ENCODE measurements at regions not wholly inside any gene's neighbourhood (a gene's known extent, or its start where the extent isn't known, plus 50 kb on each side); places are given as distances from the start of the nearest gene placed in this dataset.

DNA sequence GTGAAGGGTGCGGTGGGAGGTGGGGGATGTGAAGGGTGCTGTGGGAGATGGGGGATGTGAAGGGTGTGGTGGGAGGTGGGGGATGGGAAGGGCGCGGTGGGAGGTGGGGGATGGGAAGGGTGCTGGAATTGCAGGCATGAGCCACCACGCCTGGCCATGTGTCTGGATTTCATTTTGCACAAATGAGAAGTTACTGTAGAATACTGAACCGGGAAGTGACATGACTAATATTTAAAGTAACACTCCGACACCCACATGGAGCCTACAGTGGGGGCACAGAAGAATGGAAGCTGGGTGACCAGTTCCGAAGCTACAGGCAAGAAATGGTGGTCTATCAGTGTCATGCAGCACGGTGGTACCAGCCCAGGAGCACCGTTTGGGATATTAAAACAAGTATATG is 69.9 kb upstream of the SPTLC1 start:
- no peak overlapping the region for H3K27ac ChIP-seq (ENCODE audit: low read depth, low read length, poor library complexity, severe bottlenecking)
- no peaks in the 10 kb centered on the region for H3K36me3 ChIP-seq (ENCODE audit: insufficient read depth, low read length, poor library complexity, severe bottlenecking)
- intact Hi-C loops (cut with micrococcal nuclease; ENCODE audit: unreplicated experiment) = no loop called here
- H3K4me1 ChIP-seq (ENCODE audit: insufficient read depth, low read length, poor library complexity, severe bottlenecking) = peaks cover 9% of the 10 kb centered on the region
- TF ChIP-seq, protein P1, sequence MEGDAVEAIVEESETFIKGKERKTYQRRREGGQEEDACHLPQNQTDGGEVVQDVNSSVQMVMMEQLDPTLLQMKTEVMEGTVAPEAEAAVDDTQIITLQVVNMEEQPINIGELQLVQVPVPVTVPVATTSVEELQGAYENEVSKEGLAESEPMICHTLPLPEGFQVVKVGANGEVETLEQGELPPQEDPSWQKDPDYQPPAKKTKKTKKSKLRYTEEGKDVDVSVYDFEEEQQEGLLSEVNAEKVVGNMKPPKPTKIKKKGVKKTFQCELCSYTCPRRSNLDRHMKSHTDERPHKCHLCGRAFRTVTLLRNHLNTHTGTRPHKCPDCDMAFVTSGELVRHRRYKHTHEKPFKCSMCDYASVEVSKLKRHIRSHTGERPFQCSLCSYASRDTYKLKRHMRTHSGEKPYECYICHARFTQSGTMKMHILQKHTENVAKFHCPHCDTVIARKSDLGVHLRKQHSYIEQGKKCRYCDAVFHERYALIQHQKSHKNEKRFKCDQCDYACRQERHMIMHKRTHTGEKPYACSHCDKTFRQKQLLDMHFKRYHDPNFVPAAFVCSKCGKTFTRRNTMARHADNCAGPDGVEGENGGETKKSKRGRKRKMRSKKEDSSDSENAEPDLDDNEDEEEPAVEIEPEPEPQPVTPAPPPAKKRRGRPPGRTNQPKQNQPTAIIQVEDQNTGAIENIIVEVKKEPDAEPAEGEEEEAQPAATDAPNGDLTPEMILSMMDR (conservative IDR thresholded peaks at IDR 0.05; ENCODE audit: low read depth, low read length) = no peak
- no peak for TF ChIP-seq EZH2 (IDR thresholded peaks at IDR 0.05; ENCODE audit: borderline replicate concordance, low read depth, low read length, poor library complexity, severe bottlenecking)
- H3K27me3 ChIP-seq (replicated peaks; ENCODE audit: insufficient read depth, low read depth, low read length, poor library complexity) = no peaks in the 10 kb centered on the region
- BruUV-seq (replicated peaks) = no TSS peak
- ChIA-PET CTCF (no interaction called here), POLR2A (ENCODE audit: low non-redundant PET) (no interaction called here)
- no peaks in the 10 kb centered on the region for H3K9me3 ChIP-seq (ENCODE audit: low read depth, low read length, poor library complexity, severe bottlenecking)
- DNase-seq (ENCODE audit: low spot score) = no peak
- H3K4me3 ChIP-seq (ENCODE audit: low read depth, low read length, poor library complexity, severe bottlenecking) = no peak overlapping the region

DNA sequence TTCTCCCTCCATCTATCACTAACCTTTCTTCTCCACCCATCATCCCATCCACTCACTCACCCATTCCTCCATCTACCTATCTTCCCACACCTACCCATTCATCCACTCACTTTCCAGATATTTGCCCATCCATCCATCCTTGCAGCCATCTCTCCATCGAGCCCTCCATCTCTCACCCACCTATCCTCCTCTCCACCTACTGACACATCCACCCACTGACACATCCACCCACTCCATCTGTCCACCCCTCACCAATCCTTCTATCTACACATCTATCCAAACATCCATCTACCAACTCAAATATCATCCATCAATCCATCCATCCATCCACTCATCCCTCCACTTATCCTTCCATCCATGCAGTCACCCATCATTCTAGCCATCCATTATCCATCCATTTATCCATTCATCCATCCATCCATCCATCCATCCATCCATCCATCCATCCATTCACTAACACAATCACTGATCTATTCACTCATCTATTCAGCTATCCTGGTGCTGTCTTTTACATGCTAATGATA is 68.9 kb upstream of the SPTLC1 start:
- intact Hi-C loops (cut with micrococcal nuclease; ENCODE audit: unreplicated experiment) = no loop called here
- ChIA-PET POLR2A (ENCODE audit: low non-redundant PET) (no interaction called here), CTCF (no interaction called here)
- Histone ChIP-seq H3K27me3 (replicated peaks; ENCODE audit: insufficient read depth, low read depth, low read length, poor library complexity) (no peaks in the 10 kb centered on the region), H3K4me1 (ENCODE audit: insufficient read depth, low read length, poor library complexity, severe bottlenecking) (peaks cover 9% of the 10 kb centered on the region), H3K4me3 (ENCODE audit: low read depth, low read length, poor library complexity, severe bottlenecking) (no peak overlapping the region), H3K36me3 (ENCODE audit: insufficient read depth, low read length, poor library complexity, severe bottlenecking) (no peaks in the 10 kb centered on the region), H3K27ac (ENCODE audit: low read depth, low read length, poor library complexity, severe bottlenecking) (no peak overlapping the region), H3K9me3 (ENCODE audit: low read depth, low read length, poor library complexity, severe bottlenecking) (no peaks in the 10 kb centered on the region)
- TF ChIP-seq, protein P1 (conservative IDR thresholded peaks at IDR 0.05; ENCODE audit: low read depth, low read length) = no peak
- TF ChIP-seq EZH2 (IDR thresholded peaks at IDR 0.05; ENCODE audit: borderline replicate concordance, low read depth, low read length, poor library complexity, severe bottlenecking) = no peak
- DNase-seq (ENCODE audit: low spot score) = no peak
- BruUV-seq (replicated peaks) = no TSS peak

DNA sequence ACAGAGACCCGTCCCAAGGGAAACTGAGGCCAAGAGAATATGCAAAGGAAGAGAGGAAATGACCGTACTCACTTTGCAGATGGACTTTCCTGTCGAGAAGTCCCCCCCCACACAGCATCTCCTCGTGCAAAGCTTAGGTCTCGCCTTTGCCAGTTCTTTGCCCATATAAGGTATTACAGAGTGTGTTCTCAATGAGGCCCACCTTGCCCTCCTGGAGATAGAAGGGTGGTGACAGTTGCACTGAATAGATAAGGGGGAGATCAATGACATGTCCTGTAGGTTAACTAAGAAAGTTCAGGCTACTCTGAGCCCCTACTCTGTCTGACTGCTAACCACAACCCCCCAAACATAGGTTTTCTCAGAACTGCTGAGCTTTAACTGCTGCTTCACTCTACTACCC is 68.2 kb upstream of the SPTLC1 start:
- Histone ChIP-seq H3K4me1 (ENCODE audit: insufficient read depth, low read length, poor library complexity, severe bottlenecking) (peaks cover 9% of the 10 kb centered on the region), H3K27me3 (replicated peaks; ENCODE audit: insufficient read depth, low read depth, low read length, poor library complexity) (no peaks in the 10 kb centered on the region), H3K36me3 (ENCODE audit: insufficient read depth, low read length, poor library complexity, severe bottlenecking) (no peaks in the 10 kb centered on the region), H3K27ac (ENCODE audit: low read depth, low read length, poor library complexity, severe bottlenecking) (no peak overlapping the region), H3K4me3 (ENCODE audit: low read depth, low read length, poor library complexity, severe bottlenecking) (no peak overlapping the region), H3K9me3 (ENCODE audit: low read depth, low read length, poor library complexity, severe bottlenecking) (no peaks in the 10 kb centered on the region)
- POLR2A ChIA-PET (ENCODE audit: low non-redundant PET) = no interaction called here
- no peak for DNase-seq (ENCODE audit: low spot score)
- no peak for TF ChIP-seq EZH2 (IDR thresholded peaks at IDR 0.05; ENCODE audit: borderline replicate concordance, low read depth, low read length, poor library complexity, severe bottlenecking)
- TF ChIP-seq, protein P1 (conservative IDR thresholded peaks at IDR 0.05; ENCODE audit: low read depth, low read length) = no peak
- intact Hi-C loops (cut with micrococcal nuclease; ENCODE audit: unreplicated experiment) = no loop called here
- CTCF ChIA-PET = no interaction called here
- BruUV-seq (replicated peaks) = no TSS peak

Measured in A673 (cell line).